ENCODE measurements at regions not wholly inside any gene's neighbourhood (a gene's known extent, or its start where the extent isn't known, plus 50 kb on each side); places are given as distances from the start of the nearest gene placed in this dataset.
A peak's percentile ranks its signal among the peaks of the same experiment; 100 is the strongest.

DNA sequence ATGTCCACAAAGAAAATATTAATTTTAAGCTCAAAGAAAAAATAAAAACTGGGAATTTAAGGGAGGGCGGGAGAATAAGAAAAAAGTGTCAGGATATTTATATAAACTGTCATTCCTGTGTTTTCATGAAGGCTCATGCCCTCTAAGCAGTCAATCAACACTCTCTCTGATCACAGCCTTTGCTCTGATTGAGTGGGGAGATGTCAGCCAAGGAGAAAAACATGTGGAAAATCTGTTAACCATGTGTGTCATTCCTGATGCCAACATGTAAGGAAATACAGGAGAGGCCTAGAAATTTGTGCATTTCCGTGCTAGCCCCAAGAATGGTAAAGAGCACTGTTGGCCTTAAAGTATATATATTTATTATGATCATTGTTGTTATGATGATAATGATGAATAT, 137.9 kb upstream of the IRX5 start (continued):
- TF ChIP-seq, protein P1, sequence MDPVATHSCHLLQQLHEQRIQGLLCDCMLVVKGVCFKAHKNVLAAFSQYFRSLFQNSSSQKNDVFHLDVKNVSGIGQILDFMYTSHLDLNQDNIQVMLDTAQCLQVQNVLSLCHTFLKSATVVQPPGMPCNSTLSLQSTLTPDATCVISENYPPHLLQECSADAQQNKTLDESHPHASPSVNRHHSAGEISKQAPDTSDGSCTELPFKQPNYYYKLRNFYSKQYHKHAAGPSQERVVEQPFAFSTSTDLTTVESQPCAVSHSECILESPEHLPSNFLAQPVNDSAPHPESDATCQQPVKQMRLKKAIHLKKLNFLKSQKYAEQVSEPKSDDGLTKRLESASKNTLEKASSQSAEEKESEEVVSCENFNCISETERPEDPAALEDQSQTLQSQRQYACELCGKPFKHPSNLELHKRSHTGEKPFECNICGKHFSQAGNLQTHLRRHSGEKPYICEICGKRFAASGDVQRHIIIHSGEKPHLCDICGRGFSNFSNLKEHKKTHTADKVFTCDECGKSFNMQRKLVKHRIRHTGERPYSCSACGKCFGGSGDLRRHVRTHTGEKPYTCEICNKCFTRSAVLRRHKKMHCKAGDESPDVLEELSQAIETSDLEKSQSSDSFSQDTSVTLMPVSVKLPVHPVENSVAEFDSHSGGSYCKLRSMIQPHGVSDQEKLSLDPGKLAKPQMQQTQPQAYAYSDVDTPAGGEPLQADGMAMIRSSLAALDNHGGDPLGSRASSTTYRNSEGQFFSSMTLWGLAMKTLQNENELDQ (tag by site-specific recombination; IDR thresholded peaks at IDR 0.05; ENCODE audit: low read depth) = no peak
- TF ChIP-seq ZNF521 (tag by site-specific recombination; IDR thresholded peaks at IDR 0.05) (no peak), ZNF132 (tag by site-specific recombination; IDR thresholded peaks at IDR 0.05; ENCODE audit: borderline replicate concordance) (no peak)
- TF ChIP-seq, protein P2, sequence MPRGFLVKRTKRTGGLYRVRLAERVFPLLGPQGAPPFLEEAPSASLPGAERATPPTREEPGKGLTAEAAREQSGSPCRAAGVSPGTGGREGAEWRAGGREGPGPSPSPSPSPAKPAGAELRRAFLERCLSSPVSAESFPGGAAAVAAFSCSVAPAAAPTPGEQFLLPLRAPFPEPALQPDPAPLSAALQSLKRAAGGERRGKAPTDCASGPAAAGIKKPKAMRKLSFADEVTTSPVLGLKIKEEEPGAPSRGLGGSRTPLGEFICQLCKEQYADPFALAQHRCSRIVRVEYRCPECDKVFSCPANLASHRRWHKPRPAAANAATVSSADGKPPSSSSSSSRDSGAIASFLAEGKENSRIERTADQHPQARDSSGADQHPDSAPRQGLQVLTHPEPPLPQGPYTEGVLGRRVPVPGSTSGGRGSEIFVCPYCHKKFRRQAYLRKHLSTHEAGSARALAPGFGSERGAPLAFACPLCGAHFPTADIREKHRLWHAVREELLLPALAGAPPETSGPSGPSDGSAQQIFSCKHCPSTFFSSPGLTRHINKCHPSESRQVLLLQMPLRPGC (tag by site-specific recombination; IDR thresholded peaks at IDR 0.05) = no peak

DNA sequence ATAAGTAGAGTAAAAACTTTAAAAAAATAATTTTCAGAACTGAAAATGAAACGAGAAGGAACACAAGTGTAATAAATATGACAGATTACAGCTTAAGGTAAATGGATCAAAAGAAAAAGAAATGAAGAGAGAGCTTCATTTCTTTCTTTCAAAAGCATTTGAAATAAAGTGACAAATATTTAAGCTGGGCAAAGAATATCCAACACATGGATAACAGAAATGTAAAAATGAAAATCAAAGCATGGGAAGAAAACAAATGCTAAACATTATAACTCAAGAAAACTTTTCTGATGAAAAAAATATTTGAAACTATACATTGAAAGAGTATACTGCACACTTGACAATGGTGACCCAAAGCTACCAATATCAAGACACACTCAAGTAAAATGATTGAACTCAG, 143.6 kb upstream of the IRX5 start:
- ChIA-PET CTCF (interaction anchor here (0.6 kb wide), 2 partner anchors 264 to 452 kb away, joined by 3 read pairs; no protein-coding TSS in a partner anchor), POLR2A (no interaction called here)
- Histone ChIP-seq H3K27ac (ENCODE audit: extremely low read depth, low read depth, low read length) (no peak overlapping the region), H3K9me3 (ENCODE audit: control insufficient read depth, insufficient read depth, low read depth, low read length) (no peaks in the 10 kb centered on the region), H3K36me3 (ENCODE audit: control insufficient read depth in 2 of 2, insufficient read depth in 1 of 2, low read length in 2 of 2) (no peaks in the 10 kb centered on the region), H3K4me1 (ENCODE audit: control insufficient read depth, insufficient read depth, low read length) (no peaks in the 10 kb centered on the region), H3K4me3 (ENCODE audit: low read depth, low read length) (no peak overlapping the region)
- TF ChIP-seq SETDB1 (IDR thresholded peaks at IDR 0.05; ENCODE audit: insufficient read length, low read length) = peak; percentile 26
- no peak for TF ChIP-seq ZNF76 (tag by site-specific recombination; IDR thresholded peaks at IDR 0.05; ENCODE audit: borderline replicate concordance, low read depth)
- no peak for TF ChIP-seq SP2 (tag by site-specific recombination; IDR thresholded peaks at IDR 0.05)
- TF ChIP-seq, protein P3, sequence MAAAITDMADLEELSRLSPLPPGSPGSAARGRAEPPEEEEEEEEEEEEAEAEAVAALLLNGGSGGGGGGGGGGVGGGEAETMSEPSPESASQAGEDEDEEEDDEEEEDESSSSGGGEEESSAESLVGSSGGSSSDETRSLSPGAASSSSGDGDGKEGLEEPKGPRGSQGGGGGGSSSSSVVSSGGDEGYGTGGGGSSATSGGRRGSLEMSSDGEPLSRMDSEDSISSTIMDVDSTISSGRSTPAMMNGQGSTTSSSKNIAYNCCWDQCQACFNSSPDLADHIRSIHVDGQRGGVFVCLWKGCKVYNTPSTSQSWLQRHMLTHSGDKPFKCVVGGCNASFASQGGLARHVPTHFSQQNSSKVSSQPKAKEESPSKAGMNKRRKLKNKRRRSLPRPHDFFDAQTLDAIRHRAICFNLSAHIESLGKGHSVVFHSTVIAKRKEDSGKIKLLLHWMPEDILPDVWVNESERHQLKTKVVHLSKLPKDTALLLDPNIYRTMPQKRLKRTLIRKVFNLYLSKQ (tag by site-specific recombination; IDR thresholded peaks at IDR 0.05; ENCODE audit: borderline replicate concordance) = no peak
- no peak for TF ChIP-seq ZNF501 (tag by site-specific recombination; IDR thresholded peaks at IDR 0.05)
- no peak for TF ChIP-seq ZNF776 (tag by site-specific recombination; IDR thresholded peaks at IDR 0.05; ENCODE audit: borderline replicate concordance)
- no peak for TF ChIP-seq KLF7 (tag by site-specific recombination; IDR thresholded peaks at IDR 0.05; ENCODE audit: borderline replicate concordance)
- TF ChIP-seq ZFP3 (tag by site-specific recombination; IDR thresholded peaks at IDR 0.05; ENCODE audit: low read depth) = no peak
- TF ChIP-seq ZNF133 (tag by site-specific recombination; IDR thresholded peaks at IDR 0.05) = peak; percentile 91
- no peak for TF ChIP-seq ZNF561 (tag by site-specific recombination; IDR thresholded peaks at IDR 0.05; ENCODE audit: borderline replicate concordance)
- TF ChIP-seq ZBTB17 (tag by site-specific recombination; IDR thresholded peaks at IDR 0.05) = no peak

DNA sequence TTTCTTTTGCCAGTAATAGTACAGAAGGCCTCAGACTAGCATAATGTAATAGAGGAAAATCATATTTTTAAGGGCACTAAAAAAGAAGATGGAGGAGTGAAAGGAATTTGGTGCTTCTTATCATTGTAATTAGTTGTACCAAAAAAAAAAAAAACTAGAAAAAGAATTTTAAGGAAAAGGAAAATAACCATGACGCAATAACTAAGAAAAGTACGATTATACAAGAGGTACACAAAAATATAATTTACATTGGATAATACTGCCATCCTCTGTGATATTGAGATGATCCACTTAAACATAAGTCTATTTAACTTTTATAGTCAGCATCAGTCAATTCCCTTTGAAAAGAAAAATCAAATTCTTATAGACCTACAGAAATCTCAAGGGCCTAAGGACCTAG, 146.7 kb upstream of the IRX5 start:
- H3K4me1 ChIP-seq (ENCODE audit: control insufficient read depth, insufficient read depth, low read length) = no peaks in the 10 kb centered on the region
- no peak overlapping the region for H3K27ac ChIP-seq (ENCODE audit: extremely low read depth, low read depth, low read length)
- no peak overlapping the region for H3K4me3 ChIP-seq (ENCODE audit: low read depth, low read length)
- H3K36me3 ChIP-seq (ENCODE audit: control insufficient read depth in 2 of 2, insufficient read depth in 1 of 2, low read length in 2 of 2) = no peaks in the 10 kb centered on the region
- ChIA-PET POLR2A (no interaction called here), CTCF (no interaction called here)
- TF ChIP-seq IKZF3 (tag by site-specific recombination; IDR thresholded peaks at IDR 0.05) = no peak
- no peak for TF ChIP-seq ZNF514 (tag by site-specific recombination; IDR thresholded peaks at IDR 0.05)
- no peak for TF ChIP-seq ZNF433 (tag by site-specific recombination; IDR thresholded peaks at IDR 0.05; ENCODE audit: low read depth)
- no peak for TF ChIP-seq ZNF10 (tag by site-specific recombination; IDR thresholded peaks at IDR 0.05)
- TF ChIP-seq ZNF510 (tag by site-specific recombination; IDR thresholded peaks at IDR 0.05; ENCODE audit: insufficient replicate concordance) = no peak
- no peaks in the 10 kb centered on the region for H3K9me3 ChIP-seq (ENCODE audit: control insufficient read depth, insufficient read depth, low read depth, low read length)
